Right cardiac atrium (tissue), 5 donors: ENCODE measurements at regions not wholly inside any gene's neighbourhood (a gene's known extent, or its start where the extent isn't known, plus 50 kb on each side); places are given as distances from the start of the nearest gene placed in this dataset.
"Not testable (repeated sequence)": the region's sequence is repeated elsewhere in the genome, so short reads cannot be mapped to it uniquely, and the experiment has no call there.

Source experiments
- ATAC-seq, 2 donors: fragments of 200-7000 bp; cut with Tn5 transposase; one replicate each; pipeline versions ENCODE4 v1.8.0 to v1.9.1; 2020; ENCODE audit warnings: moderate library complexity in 2 of 2, mild to moderate bottlenecking in 1 of 2
- DNase-seq, 3 donors: peaks; one replicate each; pipeline ENCODE4 v3.0.0-alpha.2; 2020
- H3K27ac ChIP-seq: one replicate; pipeline ENCODE4 v1.5.1; 2013; ENCODE audit warnings: mild to moderate bottlenecking, low read length, control low read depth, moderate library complexity
- H3K27me3 ChIP-seq: one replicate; pipeline ENCODE4 v1.6.1; 2013; ENCODE audit not compliant: control insufficient read depth, insufficient read depth
- H3K4me1 ChIP-seq: one replicate; pipeline ENCODE4 v1.6.1; 2013; ENCODE audit warnings: low read length; ENCODE audit not compliant: control insufficient read depth, insufficient read depth
- H3K4me3 ChIP-seq: one replicate; pipeline ENCODE4 v1.5.1; 2013; ENCODE audit warnings: low read length, control low read depth
- H3K9me3 ChIP-seq: one replicate; pipeline ENCODE4 v1.6.1; 2013; ENCODE audit warnings: low read length; ENCODE audit not compliant: control insufficient read depth
- WGBS: extraction: QIAGEN DNeasy Blood & Tissue Kit; methylation state at CpG from one replicate; pipeline ENCODE4 v1.1.7; 2013; 5-methylcytosine and 5-hydroxymethylcytosine counted together
- intact Hi-C, 4 donors: fragments of 100-400 bp; cut with DNase I; formaldehyde crosslinking; loops; one replicate each; pipeline versions ENCODE4 v1.11.0 to v1.14.0; 2022 to 2023
- donor health status: healthy with polysubstance abuse.
- donor health status: DM: no; HTN: yes; CAD: no.
- donor health status: DM: no; HTN: no; CAD: no.
- donor health status: DM: no; HTN: yes; CAD: no; lungs with severe emphysema.
- donor health status: DM: yes; HTN: yes; CAD: no.

- DNase-seq (no peak), ATAC-seq (no peak)
- intact Hi-C loops: no loop called here
- Histone ChIP-seq H3K9me3 (no peaks in the 10 kb centered on the region), H3K27ac (no peak overlapping the region), H3K4me3 (no peak overlapping the region), H3K27me3 (no peaks in the 10 kb centered on the region), H3K4me1 (no peaks in the 10 kb centered on the region)
- WGBS: 86% methylated on average over 7 of the region's 7 CpGs
Measured at GRCh38 chr12:126443977-126444376, 1378.7 kb downstream of the AACS start.

GRCh38 chr12:126447346-126447745, 1382.1 kb downstream of the AACS start:
- DNase-seq (no peak), ATAC-seq (no peak)
- intact Hi-C loops: no loop called here
- Histone ChIP-seq H3K27me3 (no peaks in the 10 kb centered on the region), H3K4me1 (no peaks in the 10 kb centered on the region), H3K4me3 (no peak overlapping the region), H3K9me3 (no peaks in the 10 kb centered on the region), H3K27ac (no peak overlapping the region)
- 76% methylated on average over 5 of the region's 5 CpGs for WGBS

- H3K27me3 ChIP-seq: no peaks in the 10 kb centered on the region
- no peak for DNase-seq
- no peaks in the 10 kb centered on the region for H3K4me1 ChIP-seq
- H3K4me3 ChIP-seq: no peak overlapping the region
- WGBS: 76% methylated on average over 4 of the region's 4 CpGs
- intact Hi-C loops: no loop called here
- H3K9me3 ChIP-seq: no peaks in the 10 kb centered on the region
- ATAC-seq: no peak
- no peak overlapping the region for H3K27ac ChIP-seq
Measured at GRCh38 chr12:126451809-126452208, 1386.6 kb downstream of the AACS start.

- intact Hi-C loops: not testable (repeated sequence)
Measured at GRCh38 chr12:126452686-126453085, 1387.5 kb downstream of the AACS start.

GRCh38 chr12:126454581-126454980, 1389.3 kb downstream of the AACS start:
- no peaks in the 10 kb centered on the region for H3K4me1 ChIP-seq
- no peak overlapping the region for H3K4me3 ChIP-seq
- 55% methylated on average over 5 of the region's 5 CpGs for WGBS
- no peak for ATAC-seq
- no peak for DNase-seq
- no peaks in the 10 kb centered on the region for H3K9me3 ChIP-seq
- intact Hi-C loops: no loop called here
- no peaks in the 10 kb centered on the region for H3K27me3 ChIP-seq
- H3K27ac ChIP-seq: no peak overlapping the region

More at GRCh38 chr12:126452686-126453085, 1387.5 kb downstream of the AACS start:
- not testable (repeated sequence) for H3K9me3 ChIP-seq, DNase-seq, H3K4me3 ChIP-seq, H3K4me1 ChIP-seq, H3K27ac ChIP-seq, ATAC-seq, H3K27me3 ChIP-seq
- 93% methylated on average over 9 of the region's 9 CpGs for WGBS

- H3K27me3 ChIP-seq: no peaks in the 10 kb centered on the region
- no peak overlapping the region for H3K4me3 ChIP-seq
- no peaks in the 10 kb centered on the region for H3K4me1 ChIP-seq
- intact Hi-C loops: no loop called here
- no peak overlapping the region for H3K27ac ChIP-seq
- ATAC-seq: no peak
- WGBS: 85% methylated on average over 13 of the region's 13 CpGs
- no peaks in the 10 kb centered on the region for H3K9me3 ChIP-seq
- peak in 1 of 3 donors; percentile 22 for DNase-seq
Measured at GRCh38 chr12:126457776-126458175, 1392.5 kb downstream of the AACS start.

- H3K9me3 ChIP-seq: no peaks in the 10 kb centered on the region
- no peak for DNase-seq
- intact Hi-C loops: no loop called here
- 77% methylated on average over 5 of the region's 5 CpGs for WGBS
- ATAC-seq: no peak
- no peaks in the 10 kb centered on the region for H3K27me3 ChIP-seq
- H3K4me1 ChIP-seq: no peaks in the 10 kb centered on the region
- H3K27ac ChIP-seq: no peak overlapping the region
- H3K4me3 ChIP-seq: no peak overlapping the region
Measured at GRCh38 chr12:126464153-126464552, 1398.9 kb downstream of the AACS start.

- Histone ChIP-seq H3K27me3 (no peaks in the 10 kb centered on the region), H3K9me3 (no peaks in the 10 kb centered on the region), H3K27ac (no peak overlapping the region), H3K4me1 (no peaks in the 10 kb centered on the region), H3K4me3 (no peak overlapping the region)
- no peak for DNase-seq
- ATAC-seq: no peak
- intact Hi-C loops: no loop called here
- WGBS: 84% methylated on average over 2 of the region's 2 CpGs
Measured at GRCh38 chr12:126469211-126469610, 1404.0 kb downstream of the AACS start.

GRCh38 chr12:126474703-126475102, 1409.5 kb downstream of the AACS start:
- H3K27ac ChIP-seq: no peak overlapping the region
- no peaks in the 10 kb centered on the region for H3K4me1 ChIP-seq
- intact Hi-C loops: no loop called here
- H3K9me3 ChIP-seq: no peaks in the 10 kb centered on the region
- H3K4me3 ChIP-seq: no peak overlapping the region
- ATAC-seq: no peak
- DNase-seq: no peak
- no peaks in the 10 kb centered on the region for H3K27me3 ChIP-seq
- 93% methylated on average over 3 of the region's 3 CpGs for WGBS

- ATAC-seq (no peak), DNase-seq (no peak)
- 59% methylated on average over 10 of the region's 10 CpGs for WGBS
- Histone ChIP-seq H3K27me3 (no peaks in the 10 kb centered on the region), H3K9me3 (no peaks in the 10 kb centered on the region), H3K27ac (no peak overlapping the region), H3K4me3 (no peak overlapping the region), H3K4me1 (no peaks in the 10 kb centered on the region)
- intact Hi-C loops: no loop called here
Measured at GRCh38 chr12:126480451-126480850, 1415.2 kb downstream of the AACS start.

- no peak overlapping the region for H3K4me3 ChIP-seq
- H3K27ac ChIP-seq: no peak overlapping the region
- intact Hi-C loops: no loop called here
- no peaks in the 10 kb centered on the region for H3K4me1 ChIP-seq
- ATAC-seq (no peak), DNase-seq (no peak)
- H3K9me3 ChIP-seq: no peaks in the 10 kb centered on the region
- WGBS: 89% methylated on average over 6 of the region's 6 CpGs
- H3K27me3 ChIP-seq: no peaks in the 10 kb centered on the region
Measured at GRCh38 chr12:126481688-126482087, 1416.5 kb downstream of the AACS start.

- no peak for DNase-seq
- WGBS: 75% methylated on average over 2 of the region's 2 CpGs
- Histone ChIP-seq H3K4me1 (no peaks in the 10 kb centered on the region), H3K4me3 (no peak overlapping the region), H3K27me3 (no peaks in the 10 kb centered on the region), H3K27ac (no peak overlapping the region), H3K9me3 (no peaks in the 10 kb centered on the region)
- no peak for ATAC-seq
- intact Hi-C loops: no loop called here
Measured at GRCh38 chr12:126482238-126482889, 1417.1 kb downstream of the AACS start.
